ENCODE measurements at regions not wholly inside any gene's neighbourhood (a gene's known extent, or its start where the extent isn't known, plus 50 kb on each side); places are given as distances from the start of the nearest gene placed in this dataset.

DNA sequence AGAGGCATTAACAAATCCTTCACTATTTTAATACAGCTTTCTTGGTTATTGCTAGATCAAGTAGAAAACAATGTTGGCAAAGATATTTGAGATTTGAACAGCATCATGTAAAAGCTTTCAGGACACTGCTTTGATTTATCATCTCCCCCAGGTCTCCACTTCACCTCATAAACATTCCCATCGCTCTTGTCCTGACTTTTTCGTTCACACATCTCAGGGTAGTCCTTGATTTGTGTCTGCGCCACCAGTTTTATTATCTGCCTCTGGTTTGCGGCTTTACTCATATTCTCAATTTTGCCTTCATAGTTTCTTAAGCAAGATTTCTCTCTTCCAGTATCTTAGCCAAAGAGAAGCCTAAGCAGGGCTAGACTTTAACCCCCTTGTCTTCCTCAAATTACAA is 63.5 kb upstream of the ROR1 start:
- TF ChIP-seq, protein P1, sequence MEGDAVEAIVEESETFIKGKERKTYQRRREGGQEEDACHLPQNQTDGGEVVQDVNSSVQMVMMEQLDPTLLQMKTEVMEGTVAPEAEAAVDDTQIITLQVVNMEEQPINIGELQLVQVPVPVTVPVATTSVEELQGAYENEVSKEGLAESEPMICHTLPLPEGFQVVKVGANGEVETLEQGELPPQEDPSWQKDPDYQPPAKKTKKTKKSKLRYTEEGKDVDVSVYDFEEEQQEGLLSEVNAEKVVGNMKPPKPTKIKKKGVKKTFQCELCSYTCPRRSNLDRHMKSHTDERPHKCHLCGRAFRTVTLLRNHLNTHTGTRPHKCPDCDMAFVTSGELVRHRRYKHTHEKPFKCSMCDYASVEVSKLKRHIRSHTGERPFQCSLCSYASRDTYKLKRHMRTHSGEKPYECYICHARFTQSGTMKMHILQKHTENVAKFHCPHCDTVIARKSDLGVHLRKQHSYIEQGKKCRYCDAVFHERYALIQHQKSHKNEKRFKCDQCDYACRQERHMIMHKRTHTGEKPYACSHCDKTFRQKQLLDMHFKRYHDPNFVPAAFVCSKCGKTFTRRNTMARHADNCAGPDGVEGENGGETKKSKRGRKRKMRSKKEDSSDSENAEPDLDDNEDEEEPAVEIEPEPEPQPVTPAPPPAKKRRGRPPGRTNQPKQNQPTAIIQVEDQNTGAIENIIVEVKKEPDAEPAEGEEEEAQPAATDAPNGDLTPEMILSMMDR (CRISPR knock-in tag; IDR thresholded peaks at IDR 0.05) = no peak
- no peak for TF ChIP-seq HHEX (CRISPR knock-in tag; IDR thresholded peaks at IDR 0.05)
- TF ChIP-seq TBP (CRISPR knock-in tag; IDR thresholded peaks at IDR 0.05) = no peak
- TF ChIP-seq, protein P2, sequence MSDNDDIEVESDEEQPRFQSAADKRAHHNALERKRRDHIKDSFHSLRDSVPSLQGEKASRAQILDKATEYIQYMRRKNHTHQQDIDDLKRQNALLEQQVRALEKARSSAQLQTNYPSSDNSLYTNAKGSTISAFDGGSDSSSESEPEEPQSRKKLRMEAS (IDR thresholded peaks at IDR 0.05) = no peak
- TF ChIP-seq EP300 (IDR thresholded peaks at IDR 0.05; ENCODE audit: low read depth in 2 of 2, low read length in 2 of 2) = no peak
- TF ChIP-seq EP300 (CRISPR knock-in tag; IDR thresholded peaks at IDR 0.05; ENCODE audit: borderline replicate concordance) = no peak
